LNCaP clone FGC (cell line): ENCODE measurements at regions not wholly inside any gene's neighbourhood (a gene's known extent, or its start where the extent isn't known, plus 50 kb on each side); places are given as distances from the start of the nearest gene placed in this dataset.

ENCODE experiments used
- DNase-seq: peaks from one replicate; pipeline ENCODE4 v3.0.0-alpha.2; 2011; ENCODE audit warnings: low read depth
- H3K4me3 ChIP-seq: 2 replicates; pipeline ENCODE4 v1.5.1; 2011; ENCODE audit warnings: mild to moderate bottlenecking, low read depth, low read length, control low read depth
- TF ChIP-seq, protein P1 (sequence below): IDR thresholded peaks from 2 replicates; pipeline ENCODE4 v1.5.1; 2012; ENCODE audit warnings: mild to moderate bottlenecking; ENCODE audit not compliant: control insufficient read depth, insufficient read depth; ENCODE audit errors: extremely low read depth

DNA sequence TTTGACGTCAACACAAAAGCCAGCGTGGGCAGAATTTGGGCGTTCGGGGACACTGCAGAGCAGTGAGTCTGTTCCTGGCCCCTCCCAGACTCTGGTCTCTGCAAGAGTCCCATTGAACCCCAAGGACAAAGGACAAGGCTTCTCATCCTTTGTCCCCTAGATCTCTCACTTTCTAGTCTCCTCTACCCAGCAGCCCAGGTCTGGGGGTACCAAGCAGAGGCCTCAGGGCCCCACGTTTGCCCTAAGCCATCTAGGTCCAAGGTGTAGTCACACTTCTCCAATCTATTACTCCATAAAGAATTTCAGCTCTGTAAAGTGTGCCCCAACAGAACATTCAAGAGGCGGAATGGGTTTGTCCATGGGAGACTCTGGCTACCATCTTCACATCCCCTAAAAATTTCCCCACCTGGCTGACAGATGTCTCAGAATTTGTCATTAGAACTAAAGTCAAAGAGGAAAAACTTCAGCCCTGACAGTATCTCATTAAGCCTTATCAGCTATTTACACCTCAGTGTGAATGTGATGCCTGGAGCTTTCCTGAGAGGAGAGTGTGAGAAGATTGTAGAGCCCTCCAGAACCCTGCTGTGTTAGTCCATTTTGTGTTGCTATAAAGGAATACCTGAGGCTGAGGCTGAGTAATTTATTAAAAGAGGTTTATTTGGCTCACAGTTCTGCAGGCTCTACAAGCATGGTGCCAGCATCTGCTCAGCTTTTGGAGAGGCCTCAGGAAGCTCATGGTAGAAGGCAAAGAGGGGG is 81.4 kb upstream of the HABP2 start:
- TF ChIP-seq, protein P1, sequence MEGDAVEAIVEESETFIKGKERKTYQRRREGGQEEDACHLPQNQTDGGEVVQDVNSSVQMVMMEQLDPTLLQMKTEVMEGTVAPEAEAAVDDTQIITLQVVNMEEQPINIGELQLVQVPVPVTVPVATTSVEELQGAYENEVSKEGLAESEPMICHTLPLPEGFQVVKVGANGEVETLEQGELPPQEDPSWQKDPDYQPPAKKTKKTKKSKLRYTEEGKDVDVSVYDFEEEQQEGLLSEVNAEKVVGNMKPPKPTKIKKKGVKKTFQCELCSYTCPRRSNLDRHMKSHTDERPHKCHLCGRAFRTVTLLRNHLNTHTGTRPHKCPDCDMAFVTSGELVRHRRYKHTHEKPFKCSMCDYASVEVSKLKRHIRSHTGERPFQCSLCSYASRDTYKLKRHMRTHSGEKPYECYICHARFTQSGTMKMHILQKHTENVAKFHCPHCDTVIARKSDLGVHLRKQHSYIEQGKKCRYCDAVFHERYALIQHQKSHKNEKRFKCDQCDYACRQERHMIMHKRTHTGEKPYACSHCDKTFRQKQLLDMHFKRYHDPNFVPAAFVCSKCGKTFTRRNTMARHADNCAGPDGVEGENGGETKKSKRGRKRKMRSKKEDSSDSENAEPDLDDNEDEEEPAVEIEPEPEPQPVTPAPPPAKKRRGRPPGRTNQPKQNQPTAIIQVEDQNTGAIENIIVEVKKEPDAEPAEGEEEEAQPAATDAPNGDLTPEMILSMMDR: no peak
- DNase-seq: no peak
- H3K4me3 ChIP-seq: no peak overlapping the region

DNA sequence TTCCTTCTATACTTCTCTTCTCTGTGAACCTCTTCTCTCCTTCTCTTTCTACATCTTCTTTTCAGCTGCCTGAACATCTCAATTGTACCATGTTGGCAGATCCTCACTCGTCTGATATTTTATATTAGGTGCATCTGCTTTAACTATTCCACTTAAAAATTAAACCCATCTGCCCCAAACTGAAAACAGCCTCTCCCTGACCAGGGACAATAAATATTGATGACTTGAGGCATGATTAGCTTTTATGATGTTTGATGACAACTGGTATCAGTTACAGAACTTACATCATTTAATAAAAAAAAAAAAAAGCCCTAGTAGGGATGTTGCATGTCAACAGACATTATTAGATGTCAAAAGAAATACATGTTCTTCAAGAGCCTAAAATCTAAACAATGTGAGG is 79.8 kb upstream of the HABP2 start:
- no peak for DNase-seq
- H3K4me3 ChIP-seq: no peak overlapping the region
- TF ChIP-seq, protein P1: no peak

DNA sequence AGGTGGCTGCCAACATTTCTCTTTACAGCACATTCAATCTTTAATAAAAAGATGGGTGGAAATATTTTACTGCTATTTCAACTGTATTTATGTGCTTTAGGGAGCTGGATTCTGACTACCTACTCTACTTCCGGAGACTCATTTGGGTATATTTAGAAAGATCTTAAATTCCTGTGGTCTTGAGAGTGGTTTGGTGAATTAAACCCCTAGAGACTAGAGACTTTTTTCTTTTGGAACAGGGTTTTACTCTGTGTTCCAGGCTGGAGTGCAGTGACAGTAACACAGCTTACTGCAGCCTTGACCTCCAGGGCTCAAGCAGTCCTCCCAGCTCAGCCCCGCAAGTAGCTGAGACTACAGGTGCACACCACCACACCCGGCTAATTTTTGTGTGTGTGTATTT is 79.0 kb upstream of the HABP2 start:
- TF ChIP-seq, protein P1: no peak
- H3K4me3 ChIP-seq: no peak overlapping the region
- DNase-seq: no peak

DNA sequence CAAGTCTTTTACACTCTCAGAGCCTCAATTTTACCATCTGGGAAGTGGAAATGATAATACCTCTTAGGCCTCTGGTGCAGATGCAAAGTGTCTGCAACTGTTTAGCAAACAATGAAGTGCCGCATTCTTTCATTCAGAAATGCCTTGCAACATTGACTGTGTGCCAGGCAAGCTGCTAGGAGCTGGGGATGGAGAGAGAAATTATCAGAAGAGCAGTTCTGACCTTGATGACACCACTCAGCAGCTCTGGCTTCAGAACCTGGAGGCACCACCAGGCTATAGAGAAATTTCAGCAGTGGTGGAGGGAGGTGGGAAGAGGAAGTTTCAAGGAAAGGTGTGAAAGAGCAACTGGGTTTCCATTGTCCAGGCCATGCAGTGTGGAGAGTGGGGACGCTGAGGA is 78.1 kb upstream of the HABP2 start:
- no peak overlapping the region for H3K4me3 ChIP-seq
- TF ChIP-seq, protein P1: no peak
- DNase-seq: no peak

DNA sequence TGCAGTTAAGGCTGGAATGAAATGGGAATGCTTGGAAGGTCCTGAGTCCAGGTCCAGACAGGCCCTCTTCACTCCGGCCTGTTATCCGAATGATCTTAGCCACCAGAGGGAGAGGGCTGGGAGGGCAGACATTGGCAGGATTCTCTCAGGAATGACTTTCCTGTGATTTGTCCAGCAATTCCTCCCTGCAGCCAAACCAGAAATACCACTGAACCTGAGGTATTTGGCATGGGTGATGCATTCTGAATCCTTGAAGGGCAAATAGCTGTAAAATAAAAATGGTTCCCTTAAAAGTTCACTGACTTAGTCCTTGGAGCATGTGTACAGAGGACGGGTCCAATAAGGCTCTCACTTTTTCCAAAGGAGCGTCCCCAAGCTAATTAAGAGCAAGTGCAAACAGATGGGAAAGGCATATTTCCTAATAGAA is 77.5 kb upstream of the HABP2 start:
- DNase-seq: peak; percentile 82
- no peak overlapping the region for H3K4me3 ChIP-seq
- TF ChIP-seq, protein P1: 0 out of 2 replicates have a peak, but pooled peaks have one; percentile 16

DNA sequence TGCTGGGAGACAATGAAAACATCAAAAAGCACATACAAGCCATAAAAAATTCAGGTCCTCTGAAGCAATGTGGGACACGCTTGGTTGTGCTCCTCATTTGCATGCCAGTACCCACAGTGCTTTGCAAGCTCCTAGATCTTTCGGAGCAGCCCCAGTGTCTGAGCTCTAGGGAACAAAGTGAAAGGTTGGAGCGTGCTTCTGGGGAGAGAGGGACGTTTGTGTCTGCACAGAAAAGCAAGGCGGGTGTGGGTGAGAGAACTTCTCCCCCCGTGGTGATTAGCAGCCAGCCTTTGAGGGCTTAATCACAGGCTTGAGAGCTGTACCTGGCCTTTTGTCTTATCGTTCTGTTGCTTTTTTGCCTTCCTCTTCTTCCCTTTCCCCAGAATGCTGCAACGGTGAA is 76.7 kb upstream of the HABP2 start:
- TF ChIP-seq, protein P1: no peak
- no peak overlapping the region for H3K4me3 ChIP-seq
- DNase-seq: no peak

DNA sequence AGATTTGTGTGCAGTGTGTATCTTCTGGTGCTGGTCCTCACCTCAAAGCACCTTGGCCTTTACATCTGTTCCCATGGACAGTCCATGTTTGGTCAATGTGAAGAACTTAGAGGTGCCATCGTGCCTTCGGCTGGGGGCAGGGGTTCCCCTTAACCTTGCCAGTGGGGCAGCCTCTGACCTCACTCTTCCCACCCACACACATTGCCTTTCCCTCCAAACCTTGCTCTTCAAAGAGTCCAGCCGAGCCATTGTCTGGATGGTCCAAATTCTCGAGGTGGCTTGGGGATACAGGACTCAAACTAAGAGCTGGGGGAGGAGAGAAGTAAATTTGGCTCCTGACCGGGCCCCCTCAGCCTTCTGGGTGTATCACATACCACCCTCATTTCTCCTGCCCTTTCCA is 76.2 kb upstream of the HABP2 start:
- no peak for DNase-seq
- TF ChIP-seq, protein P1: no peak
- no peak overlapping the region for H3K4me3 ChIP-seq
